HCT116 (cell line): ENCODE measurements at regions not wholly inside any gene's neighbourhood (a gene's known extent, or its start where the extent isn't known, plus 50 kb on each side); places are given as distances from the start of the nearest gene placed in this dataset.

Experiments
- ATAC-seq: fragments of 200-7000 bp; cut with Tn5 transposase; 2 replicates; pipeline ENCODE4 v1.9.1; 2020; ENCODE audit warnings: mild to moderate bottlenecking, moderate library complexity
- BruUV-seq: library from RNA; stranded (reverse); fragments of 400-500 nt; replicated peaks from 2 replicates; lab custom pipeline; 2021; lab: Mats Ljungman, UMichigan
- CTCF ChIA-PET: fragments of 300-600 bp; sonication (Branson Sonifier 250); formaldehyde crosslinking; loops from one replicate; lab custom pipeline; 2021; ENCODE audit warnings: antibody characterized with exemption; lab: Charles Lee
- POLR2A ChIA-PET: fragments of 300-600, 350-600 bp; sonication (Branson Sonifier 250); formaldehyde crosslinking; loops from one replicate; lab custom pipeline; 2021; ENCODE audit warnings: antibody characterized with exemption; lab: Charles Lee
- RAD21 ChIA-PET, 2 experiments: fragments of 300-600 bp; sonication (Branson Sonifier 250); formaldehyde crosslinking; loops; one replicate each; lab custom pipeline; 2023; ENCODE audit warnings: low total read pairs in 2 of 2; ENCODE audit not compliant: uncharacterized antibody in 2 of 2, unreplicated experiment in 2 of 2, low non-redundant PET in 1 of 2; lab: Charles Lee
- DNase-seq: peaks from one replicate; pipeline ENCODE4 v3.0.0-alpha.2; 2010; ENCODE audit warnings: low read depth, low spot score
- H2AFZ ChIP-seq: fragments of 200-600 bp; shearing (Covaris generic), sonication (generic); 2 replicates; pipeline ENCODE4 v1.6.1; 2017; ENCODE audit warnings: low read depth, mixed run types, mixed read lengths, antibody characterized with exemption, low read length; ENCODE audit not compliant: poor library complexity, severe bottlenecking
- H3K27ac ChIP-seq: 2 replicates; pipeline ENCODE4 v1.5.1; 2012; ENCODE audit warnings: low read depth, low read length
- H3K27me3 ChIP-seq: fragments of 200-600 bp; sonication (generic); 2 replicates; pipeline ENCODE4 v1.6.1; 2016; ENCODE audit warnings: mixed run types, low read length, mixed read lengths; ENCODE audit not compliant: insufficient read depth
- H3K36me3 ChIP-seq, 2 experiments: fragments of 200-500 bp in 1 of 2; fragments of 200-600 bp in 1 of 2; sonication (Bioruptor generic) in 1 of 2; sonication (generic) in 1 of 2; 2 replicates each; pipeline versions ENCODE4 v1.5.1 to v1.6.1; 2014 to 2016; ENCODE audit warnings: low read length in 2 of 2, inconsistent platforms in 1 of 2, mixed read lengths in 1 of 2, mixed run types in 1 of 2; ENCODE audit not compliant: insufficient read depth in 2 of 2, control insufficient read depth in 1 of 2
- H3K4me1 ChIP-seq, 2 experiments: fragments of 200-600 bp in 1 of 2; sonication (generic) in 1 of 2; 2 replicates each; pipeline versions ENCODE4 v1.5.1 to v1.6.1; 2012 to 2017; ENCODE audit warnings: low read length in 2 of 2, inconsistent platforms in 1 of 2, mild to moderate bottlenecking in 1 of 2, mixed read lengths in 1 of 2, mixed run types in 1 of 2, moderate library complexity in 1 of 2; ENCODE audit not compliant: insufficient read depth in 2 of 2, control insufficient read depth in 1 of 2
- H3K4me2 ChIP-seq: fragments of 200-600 bp; sonication (generic); 2 replicates; pipeline ENCODE4 v1.6.1; 2017; ENCODE audit warnings: mixed run types, low read length, mixed read lengths
- H3K4me3 ChIP-seq, 2 experiments: fragments of 200-600 bp in 1 of 2; sonication (generic) in 1 of 2; replicated peaks in 1 of 2; 2 replicates each; pipeline ENCODE4 v1.5.1; 2011 to 2016; ENCODE audit warnings: low read length in 2 of 2, control low read depth in 1 of 2, low read depth in 1 of 2, mild to moderate bottlenecking in 1 of 2, mixed read lengths in 1 of 2, mixed run types in 1 of 2
- H3K79me2 ChIP-seq: fragments of 200-600 bp; sonication (generic); 2 replicates; pipeline ENCODE4 v1.6.1; 2017; ENCODE audit warnings: mild to moderate bottlenecking, mixed run types, low read length, moderate library complexity, mixed read lengths; ENCODE audit not compliant: insufficient read depth
- H3K9ac ChIP-seq: fragments of 200-600 bp; sonication (generic); 2 replicates; pipeline ENCODE4 v1.6.1; 2016; ENCODE audit warnings: low read length, mixed read lengths
- H3K9me2 ChIP-seq: fragments of 200-600 bp; sonication (generic), shearing (Covaris generic); 2 replicates; pipeline ENCODE4 v1.6.1; 2017; ENCODE audit warnings: mixed run types, mild to moderate bottlenecking, moderate library complexity; ENCODE audit not compliant: insufficient read depth
- H3K9me3 ChIP-seq, 2 experiments: fragments of 200-500 bp in 1 of 2; fragments of 200-600 bp in 1 of 2; sonication (Bioruptor generic) in 1 of 2; sonication (generic) in 1 of 2; 2 replicates each; pipeline ENCODE4 v1.6.1; 2014 to 2017; ENCODE audit warnings: low read length in 2 of 2, mixed read lengths in 2 of 2, inconsistent platforms in 1 of 2, low read depth in 1 of 2, mild to moderate bottlenecking in 1 of 2, mixed run types in 1 of 2, moderate library complexity in 1 of 2; ENCODE audit not compliant: control insufficient read depth in 1 of 2, insufficient read depth in 1 of 2
- H4K20me1 ChIP-seq: fragments of 200-600 bp; sonication (generic), shearing (Covaris generic); 2 replicates; pipeline ENCODE4 v1.6.1; 2017; ENCODE audit warnings: mixed run types, mild to moderate bottlenecking, moderate library complexity; ENCODE audit not compliant: insufficient read depth
- CEBPB ChIP-seq: IDR thresholded peaks from 2 replicates; pipeline ENCODE4 v1.6.1; 2012; ENCODE audit warnings: low read depth
- EGR1 ChIP-seq: IDR thresholded peaks from 2 replicates; pipeline ENCODE4 v1.6.1; 2012; ENCODE audit warnings: low read depth
- EZH2 ChIP-seq: fragments of 200-600 bp; sonication (generic); IDR thresholded peaks from 2 replicates; pipeline ENCODE4 v1.6.1; 2017; ENCODE audit warnings: antibody characterized with exemption, mixed run types
- FOSL1 ChIP-seq: IDR thresholded peaks from 2 replicates; pipeline ENCODE4 v1.6.1; 2012; ENCODE audit warnings: low read depth
- JUND ChIP-seq: IDR thresholded peaks from 2 replicates; pipeline ENCODE4 v1.6.1; 2012
- POLR2A ChIP-seq: IDR thresholded peaks from 2 replicates; pipeline ENCODE4 v1.7.0; 2011; ENCODE audit warnings: borderline replicate concordance; ENCODE audit not compliant: insufficient read depth, insufficient read length; ENCODE audit errors: extremely low read depth
- POLR2AphosphoS5 ChIP-seq: IDR thresholded peaks from 2 replicates; pipeline ENCODE4 v1.6.1; 2011; ENCODE audit warnings: mild to moderate bottlenecking, low read depth, low read length, moderate library complexity
- SP1 ChIP-seq: IDR thresholded peaks from 2 replicates; pipeline ENCODE4 v1.6.1; 2012; ENCODE audit warnings: low read depth
- YY1 ChIP-seq: IDR thresholded peaks from 2 replicates; pipeline ENCODE4 v1.6.1; 2011; ENCODE audit warnings: low read length, low read depth, moderate library complexity, mild to moderate bottlenecking; ENCODE audit not compliant: insufficient replicate concordance; ENCODE audit errors: extremely low read depth
- ZFX ChIP-seq: fragments of 450-650 bp; IDR thresholded peaks from 2 replicates; pipeline ENCODE4 v1.6.1; 2017
- ZNF274 ChIP-seq: fragments of 200-500 bp; sonication (Bioruptor generic); IDR thresholded peaks from 2 replicates; pipeline ENCODE4 v1.6.1; 2014; ENCODE audit warnings: mild to moderate bottlenecking, low read depth, low read length, inconsistent platforms
- intact Hi-C: fragments of 100-400 bp; cut with micrococcal nuclease; formaldehyde crosslinking; loops from 2 replicates; pipeline ENCODE4 v1.10.0; 2022
- TF ChIP-seq, protein P1 (sequence below): IDR thresholded peaks from 2 replicates; pipeline ENCODE4 v1.6.1; 2011; ENCODE audit warnings: mild to moderate bottlenecking, low read length, moderate library complexity; ENCODE audit not compliant: insufficient replicate concordance; ENCODE audit errors: extremely low read depth
- TF ChIP-seq, protein P2 (sequence below): IDR thresholded peaks from 2 replicates; pipeline ENCODE4 v1.6.1; 2012; ENCODE audit warnings: low read depth
- TF ChIP-seq, protein P3 (sequence below): IDR thresholded peaks from 2 replicates; pipeline ENCODE4 v1.6.1; 2012

DNA sequence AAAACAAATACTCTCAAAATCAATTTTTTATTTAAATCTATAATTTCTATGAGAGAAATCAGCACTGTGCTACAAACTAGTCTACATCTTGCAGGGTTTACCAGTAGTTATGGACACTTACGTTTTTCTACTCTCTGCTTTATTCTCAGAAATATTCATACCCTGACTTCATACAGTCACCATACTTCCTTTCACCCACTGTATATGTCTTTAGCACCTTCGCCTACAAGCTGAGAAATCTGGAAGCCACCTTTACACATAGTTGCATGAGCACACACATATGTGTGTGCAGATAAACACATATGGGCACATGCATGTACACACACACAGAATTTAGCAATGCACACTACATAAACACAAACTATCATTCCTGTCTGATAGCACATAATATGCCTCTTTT is 177.0 kb downstream of the ST8SIA4 start:
- TF ChIP-seq CEBPB, result no peak
- TF ChIP-seq, protein P1, sequence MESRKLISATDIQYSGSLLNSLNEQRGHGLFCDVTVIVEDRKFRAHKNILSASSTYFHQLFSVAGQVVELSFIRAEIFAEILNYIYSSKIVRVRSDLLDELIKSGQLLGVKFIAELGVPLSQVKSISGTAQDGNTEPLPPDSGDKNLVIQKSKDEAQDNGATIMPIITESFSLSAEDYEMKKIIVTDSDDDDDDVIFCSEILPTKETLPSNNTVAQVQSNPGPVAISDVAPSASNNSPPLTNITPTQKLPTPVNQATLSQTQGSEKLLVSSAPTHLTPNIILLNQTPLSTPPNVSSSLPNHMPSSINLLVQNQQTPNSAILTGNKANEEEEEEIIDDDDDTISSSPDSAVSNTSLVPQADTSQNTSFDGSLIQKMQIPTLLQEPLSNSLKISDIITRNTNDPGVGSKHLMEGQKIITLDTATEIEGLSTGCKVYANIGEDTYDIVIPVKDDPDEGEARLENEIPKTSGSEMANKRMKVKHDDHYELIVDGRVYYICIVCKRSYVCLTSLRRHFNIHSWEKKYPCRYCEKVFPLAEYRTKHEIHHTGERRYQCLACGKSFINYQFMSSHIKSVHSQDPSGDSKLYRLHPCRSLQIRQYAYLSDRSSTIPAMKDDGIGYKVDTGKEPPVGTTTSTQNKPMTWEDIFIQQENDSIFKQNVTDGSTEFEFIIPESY, result no peak
- TF ChIP-seq FOSL1, result no peak
- no peak for TF ChIP-seq EGR1
- no peak for TF ChIP-seq SP1
- TF ChIP-seq POLR2A, result no peak
- no peak for TF ChIP-seq POLR2AphosphoS5
- no peak for TF ChIP-seq ZNF274
- TF ChIP-seq, protein P2, sequence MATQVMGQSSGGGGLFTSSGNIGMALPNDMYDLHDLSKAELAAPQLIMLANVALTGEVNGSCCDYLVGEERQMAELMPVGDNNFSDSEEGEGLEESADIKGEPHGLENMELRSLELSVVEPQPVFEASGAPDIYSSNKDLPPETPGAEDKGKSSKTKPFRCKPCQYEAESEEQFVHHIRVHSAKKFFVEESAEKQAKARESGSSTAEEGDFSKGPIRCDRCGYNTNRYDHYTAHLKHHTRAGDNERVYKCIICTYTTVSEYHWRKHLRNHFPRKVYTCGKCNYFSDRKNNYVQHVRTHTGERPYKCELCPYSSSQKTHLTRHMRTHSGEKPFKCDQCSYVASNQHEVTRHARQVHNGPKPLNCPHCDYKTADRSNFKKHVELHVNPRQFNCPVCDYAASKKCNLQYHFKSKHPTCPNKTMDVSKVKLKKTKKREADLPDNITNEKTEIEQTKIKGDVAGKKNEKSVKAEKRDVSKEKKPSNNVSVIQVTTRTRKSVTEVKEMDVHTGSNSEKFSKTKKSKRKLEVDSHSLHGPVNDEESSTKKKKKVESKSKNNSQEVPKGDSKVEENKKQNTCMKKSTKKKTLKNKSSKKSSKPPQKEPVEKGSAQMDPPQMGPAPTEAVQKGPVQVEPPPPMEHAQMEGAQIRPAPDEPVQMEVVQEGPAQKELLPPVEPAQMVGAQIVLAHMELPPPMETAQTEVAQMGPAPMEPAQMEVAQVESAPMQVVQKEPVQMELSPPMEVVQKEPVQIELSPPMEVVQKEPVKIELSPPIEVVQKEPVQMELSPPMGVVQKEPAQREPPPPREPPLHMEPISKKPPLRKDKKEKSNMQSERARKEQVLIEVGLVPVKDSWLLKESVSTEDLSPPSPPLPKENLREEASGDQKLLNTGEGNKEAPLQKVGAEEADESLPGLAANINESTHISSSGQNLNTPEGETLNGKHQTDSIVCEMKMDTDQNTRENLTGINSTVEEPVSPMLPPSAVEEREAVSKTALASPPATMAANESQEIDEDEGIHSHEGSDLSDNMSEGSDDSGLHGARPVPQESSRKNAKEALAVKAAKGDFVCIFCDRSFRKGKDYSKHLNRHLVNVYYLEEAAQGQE, result no peak
- no peak for TF ChIP-seq ZFX
- TF ChIP-seq JUND, result no peak
- TF ChIP-seq YY1, result no peak
- TF ChIP-seq EZH2, result no peak
- TF ChIP-seq, protein P3, sequence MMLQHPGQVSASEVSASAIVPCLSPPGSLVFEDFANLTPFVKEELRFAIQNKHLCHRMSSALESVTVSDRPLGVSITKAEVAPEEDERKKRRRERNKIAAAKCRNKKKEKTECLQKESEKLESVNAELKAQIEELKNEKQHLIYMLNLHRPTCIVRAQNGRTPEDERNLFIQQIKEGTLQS, result no peak
- Histone ChIP-seq H3K4me1 (no peaks in the 10 kb centered on the region), H3K27me3 (no peaks in the 10 kb centered on the region), H3K9me3 (no peaks in the 10 kb centered on the region), H3K4me2 (no peak overlapping the region), H3K9ac (no peak overlapping the region), H3K79me2 (no peaks in the 10 kb centered on the region), H4K20me1 (no peaks in the 10 kb centered on the region), H3K4me3 (no peak overlapping the region), H3K9me2 (no peaks in the 10 kb centered on the region), H3K27ac (no peak overlapping the region), H3K36me3 (no peaks in the 10 kb centered on the region), H2AFZ (no peak overlapping the region)
- no peak for ATAC-seq
- intact Hi-C loops, result no loop called here
- RAD21 ChIA-PET, result no interaction called here
- no peak for DNase-seq
- POLR2A ChIA-PET, result no interaction called here
- CTCF ChIA-PET, result interaction anchor here (1.1 kb wide), 1 partner anchor 28 kb away, joined by 3 read pairs; no protein-coding TSS in a partner anchor
- no TSS peak for BruUV-seq
